NCI-H1694 treated with DMSO at 0.1 percent for 48 hours (cell line): ENCODE measurements at regions not wholly inside any gene's neighbourhood (a gene's known extent, or its start where the extent isn't known, plus 50 kb on each side); places are given as distances from the start of the nearest gene placed in this dataset.

Experiments used
- DNase-seq: peaks from one replicate; lab custom pipeline; 2025; lab: John Stamatoyannopoulos, UW

DNA sequence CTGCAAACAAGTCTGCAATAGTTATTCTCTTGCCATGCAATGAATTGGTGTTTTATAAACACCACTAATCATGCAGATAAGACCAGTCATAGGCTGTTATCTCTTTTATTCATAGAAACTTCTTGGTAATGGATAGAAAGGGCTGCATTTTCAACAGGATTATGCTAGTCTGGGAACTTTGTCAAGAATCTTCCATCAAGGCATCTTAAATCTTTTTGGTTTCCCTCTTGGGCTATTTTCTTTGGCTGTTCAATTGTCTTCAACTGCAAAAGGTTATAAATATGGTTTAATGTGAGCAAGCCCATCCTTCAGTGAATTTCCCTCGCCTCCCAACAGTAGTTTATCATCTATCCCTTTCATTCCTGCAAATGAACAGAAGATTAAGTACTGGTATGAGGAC is 59.0 kb upstream of the MINAR1 start:
- DNase-seq = no peak

DNA sequence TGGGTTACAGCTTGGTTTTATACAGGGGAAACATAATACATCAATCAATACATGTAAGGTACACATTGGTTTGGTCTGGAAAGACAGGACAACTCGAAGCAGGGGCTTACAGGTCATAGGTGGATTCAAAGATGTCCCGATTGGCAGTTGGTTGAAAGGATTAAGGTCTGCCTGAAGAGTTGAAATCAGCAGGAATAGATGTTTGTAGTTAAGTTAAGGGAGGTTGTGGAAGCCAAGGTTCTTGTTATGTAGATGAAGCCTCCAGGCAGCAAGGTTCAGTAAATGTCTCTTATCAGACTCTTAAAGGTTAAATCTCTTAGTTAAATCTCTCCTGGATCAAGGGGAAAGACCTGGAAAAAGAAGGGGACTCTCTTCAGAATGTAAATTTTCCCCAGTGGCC is 58.4 kb upstream of the MINAR1 start:
- DNase-seq = no peak

DNA sequence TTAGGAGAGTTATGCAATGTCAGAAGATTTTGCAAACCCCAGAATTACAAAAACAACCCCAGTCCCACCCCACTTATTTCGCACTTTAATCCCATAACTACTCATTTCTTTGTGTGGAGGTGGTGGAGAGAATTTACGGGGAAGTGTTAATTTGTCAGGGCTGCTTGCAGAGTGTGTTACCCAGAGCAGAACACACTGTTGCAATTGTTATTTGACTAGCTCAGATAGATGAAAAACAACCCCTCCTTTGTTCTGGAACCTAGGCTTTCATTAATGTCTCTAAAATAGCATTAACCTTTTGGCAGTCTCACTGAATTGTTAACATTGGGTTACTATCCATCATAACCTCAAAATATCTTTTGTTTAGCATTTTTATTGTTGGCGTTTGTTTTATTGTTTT is 55.8 kb upstream of the MINAR1 start:
- no peak for DNase-seq

DNA sequence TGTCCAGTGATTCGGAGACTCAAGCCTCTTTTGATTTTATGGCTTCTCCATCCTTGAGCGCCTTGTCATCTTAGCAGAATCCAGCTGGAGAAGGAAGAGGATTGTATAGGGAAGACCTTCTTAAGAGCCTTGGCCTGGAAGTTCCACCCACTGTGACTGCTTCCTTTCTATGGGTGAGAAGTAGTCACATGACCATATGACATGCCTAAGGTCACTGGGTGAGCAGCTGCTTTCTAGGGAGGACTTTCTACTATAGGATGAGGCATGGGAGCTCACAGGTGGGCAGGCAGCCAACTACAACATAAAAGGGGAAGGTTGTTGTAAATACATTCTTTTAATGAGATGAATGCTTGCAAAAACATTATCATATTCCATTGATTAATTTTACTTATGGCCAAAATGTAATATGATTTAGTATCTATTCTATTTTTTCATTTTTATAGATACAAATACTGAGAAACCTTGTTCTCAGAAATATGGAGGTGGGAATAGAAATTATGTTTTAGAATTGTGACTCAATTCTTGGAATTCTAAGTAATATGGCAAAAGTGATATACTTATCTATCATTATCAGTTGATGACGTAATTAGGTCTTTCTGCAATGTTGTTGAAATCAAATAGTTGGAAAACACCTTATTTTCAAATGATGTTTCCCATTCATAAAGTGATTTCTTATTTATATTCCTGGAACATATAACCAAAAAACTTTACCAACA is 53.6 kb upstream of the MINAR1 start:
- no peak for DNase-seq

DNA sequence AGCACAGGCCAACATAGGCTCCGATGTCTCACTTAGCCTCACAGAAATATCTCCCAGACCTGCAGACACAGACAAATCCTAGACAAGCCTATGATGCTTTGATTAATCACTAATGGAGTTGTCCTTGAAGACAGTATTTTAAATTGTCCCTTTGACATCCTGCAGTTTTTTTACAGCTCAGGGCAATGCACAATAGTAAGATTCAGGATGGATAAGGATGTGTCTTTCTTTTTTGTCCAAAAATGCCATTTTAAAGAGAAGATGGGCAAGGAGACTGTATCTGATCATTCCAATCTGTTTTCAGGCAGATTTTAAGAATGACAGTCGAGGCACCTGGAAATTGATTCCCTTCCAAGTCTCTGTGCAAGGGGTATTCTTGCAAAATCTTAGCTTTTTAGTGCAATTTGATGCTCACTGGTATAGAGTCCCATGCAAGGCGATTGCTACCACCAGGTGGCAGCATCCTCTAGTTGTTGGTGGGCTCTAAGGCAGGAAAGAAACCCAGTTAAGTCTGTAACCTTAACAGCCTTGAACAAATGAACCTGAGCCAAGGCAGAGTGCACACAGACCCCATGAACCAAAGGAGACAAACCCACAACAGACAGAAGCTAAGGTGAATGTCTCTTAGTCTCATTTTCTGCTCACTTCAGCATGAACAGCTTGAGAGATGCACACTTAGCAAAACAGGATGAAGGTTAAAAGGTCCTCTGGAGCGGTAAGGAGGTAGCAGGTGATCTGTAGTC is 51.2 kb upstream of the MINAR1 start:
- DNase-seq = peak; percentile 37

DNA sequence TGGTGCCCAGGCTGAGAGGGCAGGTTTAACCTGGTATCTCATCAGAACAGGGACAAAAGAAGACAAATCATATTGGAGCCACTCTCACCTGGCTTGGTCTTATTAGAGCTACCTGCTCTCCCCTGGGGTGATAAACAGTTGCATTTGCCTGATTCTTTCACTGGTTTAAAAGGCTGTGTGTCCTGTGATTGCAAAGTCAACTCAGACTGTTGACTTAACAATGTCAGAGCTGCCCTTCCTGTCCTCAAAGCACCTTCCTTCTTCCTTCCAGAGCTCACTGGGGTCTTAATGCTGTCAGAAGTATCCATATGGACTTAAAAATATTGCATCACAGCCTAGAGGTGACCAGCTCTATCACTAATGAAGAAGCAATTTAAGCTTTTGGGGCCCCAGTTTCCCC is 50.5 kb upstream of the MINAR1 start:
- no peak for DNase-seq
